ENCODE measurements at regions not wholly inside any gene's neighbourhood (a gene's known extent, or its start where the extent isn't known, plus 50 kb on each side); places are given as distances from the start of the nearest gene placed in this dataset.
"Not testable (repeated sequence)": the region's sequence is repeated elsewhere in the genome, so short reads cannot be mapped to it uniquely, and the experiment has no call there.

DNA sequence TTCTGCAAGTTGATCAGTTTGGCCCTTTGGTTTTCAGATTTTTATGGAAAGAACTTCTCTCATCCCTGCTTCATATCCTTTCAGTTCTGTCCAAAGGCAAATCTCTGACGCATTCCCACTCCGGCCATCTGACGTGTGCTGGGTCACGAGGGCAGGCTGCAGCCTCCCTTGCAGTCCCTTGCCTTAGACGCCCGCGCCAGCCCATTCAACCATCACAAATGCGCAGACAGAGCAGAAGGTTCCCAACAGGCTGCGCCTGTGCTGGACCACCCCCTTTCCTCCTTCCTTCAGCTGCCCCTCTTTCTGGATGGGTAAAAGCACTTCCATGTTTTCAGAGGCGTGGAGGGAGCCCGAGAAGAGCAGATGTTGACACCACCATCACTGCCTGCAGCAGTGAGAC is 144.2 kb downstream of the BCL2L11 start:
- not testable (repeated sequence) for H3K4me3 Mint-ChIP-seq; H3K27ac Mint-ChIP-seq; ATAC-seq (replicated peaks); H3K27me3 Mint-ChIP-seq; H3K9me3 Mint-ChIP-seq; H3K36me3 Mint-ChIP-seq (ENCODE audit: low read depth); H3K4me1 Mint-ChIP-seq

DNA sequence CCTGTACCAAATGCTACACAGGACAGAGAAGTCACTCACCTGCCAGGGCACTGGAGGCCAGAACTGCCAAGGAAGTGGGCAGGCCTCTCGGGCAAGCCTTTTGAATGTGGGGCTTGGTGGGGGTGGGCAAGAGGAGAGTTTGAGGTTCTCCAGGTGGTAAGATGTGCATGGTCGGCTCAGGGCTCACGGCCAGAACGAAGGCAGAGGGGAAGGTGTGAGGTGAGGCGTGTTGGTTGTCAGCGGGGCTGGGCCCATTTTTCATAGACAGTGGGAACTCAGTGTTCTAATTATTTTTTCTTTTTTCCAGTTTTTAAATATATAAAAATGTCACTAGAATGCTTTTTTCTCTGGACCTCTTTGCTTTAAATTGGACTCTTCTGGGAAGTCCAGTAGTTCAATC is 145.8 kb downstream of the BCL2L11 start:
- H3K9me3 Mint-ChIP-seq; H3K4me1 Mint-ChIP-seq; H3K4me3 Mint-ChIP-seq; H3K36me3 Mint-ChIP-seq (ENCODE audit: low read depth); H3K27ac Mint-ChIP-seq; H3K27me3 Mint-ChIP-seq; ATAC-seq (replicated peaks): not testable (repeated sequence)

DNA sequence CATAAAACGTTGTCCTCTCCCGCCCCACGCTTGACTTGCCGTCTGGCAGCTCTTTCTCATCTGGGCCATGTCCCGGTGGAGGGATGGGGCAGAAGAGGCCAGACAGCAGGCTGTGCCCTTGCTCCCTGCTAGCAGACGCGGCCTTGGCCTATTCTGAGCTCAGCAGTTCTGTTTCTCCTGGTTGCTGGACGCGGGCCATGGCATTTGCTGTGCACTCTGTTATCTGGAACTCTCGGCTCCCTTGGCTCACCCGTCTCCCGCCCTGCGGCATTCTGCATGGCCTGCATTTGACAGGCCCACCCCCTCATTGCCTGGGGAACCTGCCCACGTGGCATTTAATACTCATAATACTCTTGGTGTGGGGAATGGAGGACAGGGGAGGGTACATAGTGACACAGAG is 146.3 kb downstream of the BCL2L11 start:
- not testable (repeated sequence) for H3K4me3 Mint-ChIP-seq; H3K27ac Mint-ChIP-seq; H3K4me1 Mint-ChIP-seq; H3K36me3 Mint-ChIP-seq (ENCODE audit: low read depth); H3K9me3 Mint-ChIP-seq; ATAC-seq (replicated peaks); H3K27me3 Mint-ChIP-seq

DNA sequence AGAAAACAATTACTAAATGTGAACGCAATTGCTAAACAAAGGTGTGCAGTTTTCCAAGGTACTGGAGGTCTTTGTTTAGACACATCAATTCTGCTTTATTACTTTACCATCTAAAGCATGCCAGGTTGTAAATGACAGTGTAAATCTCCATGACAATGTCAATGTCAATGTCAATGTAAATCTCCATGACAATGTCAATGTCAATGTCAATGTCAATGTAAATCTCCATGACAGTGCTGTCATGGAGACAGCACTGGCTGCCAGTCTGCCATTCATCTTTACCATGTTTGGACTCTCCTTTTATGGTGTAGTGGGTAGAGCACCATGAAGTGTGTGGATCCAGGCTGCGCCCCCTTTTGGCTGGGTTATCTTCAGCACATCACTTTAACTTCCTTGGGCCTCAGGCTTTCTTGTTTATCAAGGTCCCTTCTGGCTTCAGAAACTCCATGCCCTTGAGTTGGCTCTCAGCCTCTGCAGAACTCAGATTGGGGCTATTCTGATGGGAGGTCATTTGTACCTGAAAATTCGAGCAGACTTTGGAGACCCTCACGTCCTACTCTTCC is 149.1 kb downstream of the BCL2L11 start:
- H3K9me3 Mint-ChIP-seq; H3K4me3 Mint-ChIP-seq; H3K4me1 Mint-ChIP-seq; H3K36me3 Mint-ChIP-seq (ENCODE audit: low read depth); H3K27ac Mint-ChIP-seq; ATAC-seq (replicated peaks); H3K27me3 Mint-ChIP-seq: not testable (repeated sequence)

DNA sequence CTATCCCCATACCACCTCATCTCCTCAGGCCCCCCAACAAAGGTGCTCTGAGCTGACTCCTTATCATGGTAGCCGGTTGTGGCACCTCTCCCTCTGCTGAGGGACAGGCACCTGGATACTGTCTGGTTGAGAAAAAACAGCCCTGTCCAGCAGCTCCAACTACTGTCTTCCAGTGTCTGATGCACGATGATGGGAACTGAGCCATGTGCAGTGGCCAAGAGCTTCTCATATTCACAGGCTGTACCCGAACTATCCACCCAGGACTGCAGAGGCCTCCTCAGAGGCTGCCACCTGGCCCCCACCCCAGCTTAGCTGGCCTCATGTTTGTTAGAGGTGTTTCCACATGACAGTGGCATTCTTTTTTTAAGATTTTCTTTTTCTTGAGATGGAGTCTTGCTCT is 149.9 kb downstream of the BCL2L11 start:
- H3K36me3 Mint-ChIP-seq (ENCODE audit: low read depth); H3K4me3 Mint-ChIP-seq; H3K4me1 Mint-ChIP-seq; H3K27ac Mint-ChIP-seq; ATAC-seq (replicated peaks); H3K9me3 Mint-ChIP-seq; H3K27me3 Mint-ChIP-seq: not testable (repeated sequence)

DNA sequence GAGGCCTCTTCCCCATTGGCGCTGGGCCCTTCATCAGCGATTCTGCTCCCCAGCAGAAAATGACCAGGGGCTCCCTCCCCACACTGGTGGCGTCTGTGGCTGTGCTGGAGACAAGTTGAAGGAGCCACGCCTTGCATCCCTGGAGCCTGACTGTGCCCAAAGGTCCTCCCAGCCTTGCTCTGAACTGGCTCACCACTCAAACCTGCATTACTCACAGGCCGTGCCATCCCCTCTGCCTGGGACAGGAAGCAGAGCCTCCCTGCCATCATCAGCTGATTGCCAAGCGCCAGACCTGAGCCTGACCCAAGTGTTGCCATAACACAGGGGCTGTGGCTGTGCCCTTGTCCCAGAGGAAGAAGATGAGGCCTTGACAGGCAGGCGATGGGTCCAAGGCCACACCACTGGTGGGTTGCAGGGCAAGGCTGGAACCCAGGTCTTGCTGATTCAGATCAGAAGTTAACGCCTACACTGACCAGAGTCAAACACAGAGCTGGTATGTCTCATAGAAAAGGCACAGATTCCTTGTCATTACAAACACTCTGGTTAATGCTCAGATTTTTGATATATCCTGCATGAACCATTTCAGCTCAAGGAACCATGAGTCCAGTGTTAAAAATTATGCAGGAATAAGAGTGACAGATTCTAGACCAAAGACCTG is 151.1 kb downstream of the BCL2L11 start:
- not testable (repeated sequence) for H3K27me3 Mint-ChIP-seq; H3K27ac Mint-ChIP-seq; H3K9me3 Mint-ChIP-seq; H3K36me3 Mint-ChIP-seq (ENCODE audit: low read depth); H3K4me1 Mint-ChIP-seq; H3K4me3 Mint-ChIP-seq
- peak; percentile 84 for ATAC-seq (replicated peaks)

DNA sequence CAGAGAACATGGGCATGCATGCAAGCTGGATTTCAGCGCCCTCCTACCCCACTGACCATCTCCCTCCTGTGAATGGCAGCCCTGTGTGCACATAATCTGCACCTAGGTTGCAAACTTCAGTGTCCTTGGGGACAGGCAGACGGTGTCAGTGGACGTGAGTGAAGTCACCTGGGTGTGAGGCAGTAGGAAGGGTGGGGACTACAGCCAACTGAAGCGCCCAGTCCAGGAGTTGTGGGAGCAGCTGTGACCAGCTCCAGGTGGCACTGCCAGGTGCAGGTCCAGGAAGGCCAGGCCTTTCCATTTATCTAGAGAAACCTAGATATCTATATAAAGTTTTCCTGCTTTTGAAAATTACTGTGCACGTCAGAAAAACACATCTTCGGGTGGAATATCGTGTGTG is 152.3 kb downstream of the BCL2L11 start:
- H3K27me3 Mint-ChIP-seq; ATAC-seq (replicated peaks); H3K36me3 Mint-ChIP-seq (ENCODE audit: low read depth); H3K4me3 Mint-ChIP-seq; H3K9me3 Mint-ChIP-seq; H3K4me1 Mint-ChIP-seq; H3K27ac Mint-ChIP-seq: not testable (repeated sequence)

DNA sequence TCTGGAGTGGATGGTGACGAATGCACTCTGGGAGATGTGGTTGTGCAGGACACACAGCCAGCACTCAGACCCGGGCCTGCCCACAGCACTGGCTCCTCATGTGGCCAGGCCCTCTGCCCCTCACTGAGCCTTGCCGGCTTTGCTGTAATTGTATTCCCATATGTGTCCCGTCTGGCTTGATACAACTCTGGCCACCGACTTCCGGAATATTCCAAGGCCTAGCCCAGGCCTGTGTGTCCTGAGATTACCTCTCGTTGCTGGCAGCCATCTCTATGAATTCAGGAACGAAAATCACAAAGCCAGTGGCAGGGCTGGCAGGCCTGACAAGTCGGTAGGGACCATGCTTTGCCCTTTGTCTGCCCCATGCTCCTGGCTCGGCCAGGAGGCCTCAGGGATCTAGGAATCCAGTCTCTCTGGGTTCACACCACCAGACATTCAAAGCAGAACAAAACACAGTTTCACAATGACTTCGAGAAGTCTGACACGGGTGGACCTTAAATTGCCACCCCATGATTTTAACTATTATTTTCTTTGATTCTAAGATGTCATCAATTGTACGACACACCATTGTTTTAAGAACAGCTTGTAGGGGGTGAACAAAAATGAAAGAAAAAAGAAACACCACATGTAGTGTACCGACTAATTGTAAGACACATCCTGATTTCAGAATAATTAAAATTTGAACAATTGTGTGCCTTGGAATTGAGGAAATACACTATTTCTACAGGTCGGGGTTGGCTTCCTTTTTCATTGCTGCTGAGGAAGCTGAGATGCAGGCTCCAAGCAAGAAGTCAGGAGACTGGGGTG is 154.5 kb downstream of the BCL2L11 start:
- H3K27ac Mint-ChIP-seq; H3K9me3 Mint-ChIP-seq; H3K4me1 Mint-ChIP-seq; H3K27me3 Mint-ChIP-seq; H3K36me3 Mint-ChIP-seq (ENCODE audit: low read depth); H3K4me3 Mint-ChIP-seq; ATAC-seq (replicated peaks): not testable (repeated sequence)

DNA sequence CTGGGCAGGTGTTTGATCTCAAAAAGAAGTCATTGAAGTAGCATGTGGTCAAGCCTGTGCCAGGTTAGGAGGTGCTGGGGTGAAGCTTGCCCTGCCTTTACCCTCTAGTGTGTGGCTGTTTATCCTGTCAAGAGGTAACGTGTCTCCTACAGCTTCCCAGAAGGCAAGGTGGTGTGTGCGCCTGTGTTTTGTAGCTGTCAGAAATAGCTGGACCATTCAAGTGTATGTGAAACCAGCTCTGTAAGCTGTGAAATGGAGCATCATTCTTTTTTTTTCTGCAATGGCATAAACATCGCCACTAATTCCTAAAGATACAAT is 155.1 kb downstream of the BCL2L11 start:
- ATAC-seq (replicated peaks); H3K27me3 Mint-ChIP-seq; H3K4me3 Mint-ChIP-seq; H3K36me3 Mint-ChIP-seq (ENCODE audit: low read depth); H3K9me3 Mint-ChIP-seq; H3K4me1 Mint-ChIP-seq; H3K27ac Mint-ChIP-seq: not testable (repeated sequence)

DNA sequence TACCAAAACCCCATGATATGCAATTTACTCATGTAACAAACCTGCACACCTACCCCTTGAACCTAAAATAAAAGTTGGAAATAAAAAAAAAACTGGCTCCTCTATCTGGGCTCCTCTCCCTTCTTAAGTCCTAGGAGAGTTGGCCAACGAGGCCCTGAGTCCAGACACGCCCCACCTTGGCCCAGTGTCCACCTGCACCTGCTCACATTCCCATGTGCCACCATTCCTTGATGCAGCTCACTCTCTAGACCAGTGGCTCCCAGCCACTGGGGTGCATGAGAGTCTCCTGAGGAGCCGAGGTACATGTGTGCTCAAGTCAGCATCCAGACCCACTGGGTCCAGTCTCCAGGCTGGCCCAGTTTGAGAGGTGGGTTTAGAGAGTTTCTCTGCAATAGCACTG is 157.4 kb downstream of the BCL2L11 start:
- H3K4me3 Mint-ChIP-seq; H3K27me3 Mint-ChIP-seq; ATAC-seq (replicated peaks); H3K9me3 Mint-ChIP-seq; H3K36me3 Mint-ChIP-seq (ENCODE audit: low read depth); H3K27ac Mint-ChIP-seq; H3K4me1 Mint-ChIP-seq: not testable (repeated sequence)

DNA sequence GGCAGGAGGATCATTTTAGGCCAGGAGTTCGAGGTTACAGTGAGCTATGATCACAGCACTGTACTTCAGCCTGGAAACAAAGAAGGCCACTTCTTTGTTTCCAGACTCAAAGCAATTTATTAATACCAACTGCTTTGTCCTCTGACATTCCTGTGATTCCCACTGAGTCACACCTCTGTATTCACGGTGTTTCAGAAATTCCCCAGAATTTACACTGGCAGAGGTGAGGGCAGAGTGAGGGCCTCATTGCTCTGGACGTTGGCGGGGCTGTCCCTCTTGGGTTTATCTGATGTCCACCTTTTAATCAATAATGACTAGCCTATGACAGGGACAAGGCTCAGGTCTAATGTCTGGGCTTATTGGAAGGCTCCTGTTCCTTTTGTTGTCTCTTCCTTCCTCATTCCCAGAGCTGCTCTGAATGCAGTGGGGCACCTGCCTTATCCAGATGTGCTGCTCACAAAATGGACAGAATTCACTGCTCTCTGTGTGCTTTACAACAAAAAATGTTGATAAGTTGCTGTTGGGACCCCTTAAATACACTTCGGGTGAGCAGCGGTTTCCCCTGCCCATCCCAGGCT is 160.1 kb downstream of the BCL2L11 start:
- H3K27me3 Mint-ChIP-seq; ATAC-seq (replicated peaks); H3K4me1 Mint-ChIP-seq; H3K4me3 Mint-ChIP-seq; H3K27ac Mint-ChIP-seq; H3K36me3 Mint-ChIP-seq (ENCODE audit: low read depth); H3K9me3 Mint-ChIP-seq: not testable (repeated sequence)

DNA sequence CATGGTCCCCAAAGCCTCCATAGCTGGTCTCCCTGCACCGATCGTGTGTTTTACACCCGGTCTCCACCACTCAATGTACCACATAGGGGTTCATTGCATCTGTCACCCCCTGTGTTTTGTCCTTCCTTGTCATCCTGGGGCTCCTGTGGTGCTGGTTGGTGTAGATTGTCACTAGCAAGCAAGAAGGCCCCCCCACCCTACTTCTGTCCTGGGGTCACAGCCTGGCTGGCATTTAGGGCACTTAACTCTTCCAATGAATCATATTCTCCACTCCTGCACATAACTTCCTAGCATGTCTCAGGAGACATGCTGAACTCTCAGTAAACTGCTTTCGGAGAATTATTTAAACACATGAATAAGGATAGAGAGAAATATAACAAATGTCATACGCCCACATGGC is 161.4 kb downstream of the BCL2L11 start:
- H3K9me3 Mint-ChIP-seq; H3K27ac Mint-ChIP-seq; H3K27me3 Mint-ChIP-seq; H3K4me1 Mint-ChIP-seq; H3K4me3 Mint-ChIP-seq; ATAC-seq (replicated peaks); H3K36me3 Mint-ChIP-seq (ENCODE audit: low read depth): not testable (repeated sequence)

DNA sequence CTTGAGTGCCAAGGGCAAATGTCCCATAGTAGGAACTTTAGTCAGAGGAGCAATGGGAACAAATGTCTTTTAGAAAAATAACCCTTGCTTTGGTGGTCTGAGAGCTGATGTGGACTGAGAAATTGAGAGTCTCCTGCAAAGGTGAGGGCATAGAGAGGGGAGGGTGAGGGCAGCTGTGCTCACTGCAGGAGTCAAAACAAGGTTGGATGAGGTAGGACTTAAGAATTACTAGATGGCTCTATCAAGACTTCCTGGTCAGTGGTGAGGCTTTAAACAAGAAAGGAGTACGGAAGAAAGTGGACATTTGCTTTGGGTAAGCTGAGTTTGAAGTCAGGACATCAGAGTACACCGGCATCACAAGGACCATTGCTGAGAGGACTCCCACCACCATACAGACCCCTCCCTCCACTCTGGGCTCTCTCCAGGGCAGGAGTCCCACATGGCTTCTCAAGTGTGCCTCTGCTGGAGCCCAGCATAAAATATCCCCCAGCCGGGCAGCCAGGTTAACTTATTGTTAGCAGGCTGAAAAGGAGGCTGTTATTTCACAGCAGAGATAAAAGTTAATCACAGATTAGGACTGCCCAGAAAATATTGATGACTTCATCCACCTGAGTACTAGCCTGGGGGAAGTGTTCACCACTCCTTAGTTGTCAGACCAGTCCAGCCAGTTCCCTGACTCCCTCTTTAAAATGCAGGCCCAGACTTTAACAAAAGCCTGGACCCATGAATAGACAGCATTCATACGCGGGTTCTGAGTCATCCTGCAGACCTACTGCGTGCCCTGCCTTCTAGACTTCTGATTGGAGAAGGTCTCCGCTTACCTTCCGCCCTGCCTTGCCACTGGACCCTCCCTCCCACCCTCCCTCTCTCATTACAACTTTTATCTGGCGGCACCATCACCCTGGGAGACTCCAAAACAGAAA is 167.2 kb downstream of the BCL2L11 start:
- ATAC-seq (replicated peaks); H3K36me3 Mint-ChIP-seq (ENCODE audit: low read depth); H3K4me3 Mint-ChIP-seq; H3K9me3 Mint-ChIP-seq; H3K27ac Mint-ChIP-seq; H3K27me3 Mint-ChIP-seq; H3K4me1 Mint-ChIP-seq: not testable (repeated sequence)

DNA sequence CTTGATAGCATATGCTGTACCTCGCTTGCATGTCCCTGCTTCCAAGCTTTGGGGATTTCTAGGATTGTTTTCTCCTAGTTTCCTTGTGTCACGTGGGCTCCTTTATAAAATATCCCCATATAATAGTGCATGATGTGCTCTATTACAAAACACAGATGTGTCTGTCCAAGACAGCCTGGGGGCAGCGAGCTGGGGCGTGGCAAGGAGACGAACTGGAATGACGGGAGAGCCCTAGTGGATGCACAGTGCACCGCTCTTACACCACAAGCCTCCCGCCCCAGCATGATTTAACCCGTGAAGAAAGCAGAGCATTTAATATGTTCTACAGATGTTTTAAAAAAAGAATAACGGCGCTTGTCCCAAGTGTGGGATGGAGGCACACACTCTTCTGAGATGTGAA is 169.7 kb downstream of the BCL2L11 start:
- not testable (repeated sequence) for H3K27ac Mint-ChIP-seq; H3K27me3 Mint-ChIP-seq; ATAC-seq (replicated peaks); H3K4me1 Mint-ChIP-seq; H3K9me3 Mint-ChIP-seq; H3K4me3 Mint-ChIP-seq; H3K36me3 Mint-ChIP-seq (ENCODE audit: low read depth)
